Spinal cord (tissue), 9 donors: ENCODE measurements at regions not wholly inside any gene's neighbourhood (a gene's known extent, or its start where the extent isn't known, plus 50 kb on each side); places are given as distances from the start of the nearest gene placed in this dataset.

ENCODE experiments used
- DNase-seq, 6 donors: peaks; one replicate each; pipeline versions ENCODE4 v3.0.0 to v3.0.0-alpha.2; 2013 to 2015; ENCODE audit warnings: low spot score in 6 of 6, low read depth in 4 of 6
- H3K27ac ChIP-seq: one replicate; pipeline ENCODE4 v1.5.1; 2013; ENCODE audit warnings: low read depth, low read length, control low read depth
- H3K27me3 ChIP-seq: one replicate; pipeline ENCODE4 v1.6.1; 2013; ENCODE audit warnings: low read length; ENCODE audit not compliant: control insufficient read depth, insufficient read depth
- H3K36me3 ChIP-seq: one replicate; pipeline ENCODE4 v1.6.1; 2013; ENCODE audit warnings: low read length; ENCODE audit not compliant: control insufficient read depth, insufficient read depth
- H3K4me1 ChIP-seq: one replicate; pipeline ENCODE4 v1.6.1; 2013; ENCODE audit warnings: low read length; ENCODE audit not compliant: control insufficient read depth, insufficient read depth
- H3K4me3 ChIP-seq: one replicate; pipeline ENCODE4 v1.5.1; 2013; ENCODE audit warnings: low read depth, low read length, control low read depth
- H3K9me3 ChIP-seq: one replicate; pipeline ENCODE4 v1.6.1; 2013; ENCODE audit warnings: low read length; ENCODE audit not compliant: control insufficient read depth, insufficient read depth
- WGBS: methylation state at CpG from one replicate; pipeline ENCODE4 v1.1.5; 2013; ENCODE audit warnings: missing lambda C conversion rate; ENCODE audit not compliant: insufficient coverage; 5-methylcytosine and 5-hydroxymethylcytosine counted together
- donor health status: healthy.

GRCh38 chr15:98501192-98501591, 147.1 kb upstream of the IGF1R start:
- 67% methylated on average over 1 of the region's 1 CpG for WGBS
- Histone ChIP-seq H3K4me3 (no peak overlapping the region), H3K4me1 (no peaks in the 10 kb centered on the region), H3K27ac (no peak overlapping the region), H3K27me3 (no peaks in the 10 kb centered on the region), H3K36me3 (no peaks in the 10 kb centered on the region), H3K9me3 (peaks cover 5% of the 10 kb centered on the region)
- DNase-seq, result no peak

DNA sequence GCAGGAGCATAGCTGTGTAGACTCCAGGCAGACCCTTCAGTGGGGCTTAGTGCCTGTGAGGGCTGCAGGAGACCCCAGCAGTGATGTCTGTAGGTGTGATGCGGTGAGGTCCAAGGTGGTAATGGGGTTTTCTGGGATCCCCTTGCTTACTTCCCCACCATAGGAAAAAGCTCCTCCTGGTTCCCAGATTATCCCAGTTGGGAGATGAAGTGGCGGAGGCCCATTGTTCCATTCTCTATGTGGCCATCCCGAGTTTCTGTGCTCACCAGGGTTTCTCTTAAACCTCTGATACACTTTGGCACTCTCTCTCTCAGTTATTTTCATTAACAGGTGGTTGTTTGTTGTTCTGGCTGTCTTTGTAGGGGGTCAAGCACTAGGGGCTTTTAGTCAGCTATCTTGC, 146.7 kb upstream of the IGF1R start:
- no peaks in the 10 kb centered on the region for H3K36me3 ChIP-seq
- no peaks in the 10 kb centered on the region for H3K4me1 ChIP-seq
- H3K27me3 ChIP-seq, result no peaks in the 10 kb centered on the region
- H3K27ac ChIP-seq, result no peak overlapping the region
- no peak for DNase-seq
- WGBS, result no CpG with 5 or more reads among the region's 3 CpGs
- peaks cover 5% of the 10 kb centered on the region for H3K9me3 ChIP-seq
- H3K4me3 ChIP-seq, result no peak overlapping the region

DNA sequence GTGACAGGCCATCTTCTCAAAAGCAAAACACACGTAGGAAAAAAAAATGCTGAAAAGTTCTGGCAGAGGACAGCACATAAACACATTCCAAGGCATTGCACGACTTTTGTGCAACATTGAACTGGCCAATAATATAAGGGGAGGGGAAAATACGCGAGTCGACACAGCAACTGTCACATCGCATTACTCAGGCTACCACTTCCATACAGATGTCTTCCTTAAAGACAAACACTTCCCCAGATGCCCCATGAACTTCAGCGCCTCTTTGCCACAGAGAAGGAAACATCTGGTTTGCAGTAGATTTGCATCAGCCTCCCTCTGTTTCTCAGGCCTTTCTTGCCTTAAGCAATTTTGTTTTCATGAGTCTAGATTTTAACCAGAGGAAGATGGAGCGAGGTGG, 144.4 kb upstream of the IGF1R start:
- WGBS, result 71% methylated on average over 4 of the region's 8 CpGs
- Histone ChIP-seq H3K36me3 (no peaks in the 10 kb centered on the region), H3K4me1 (no peaks in the 10 kb centered on the region), H3K4me3 (no peak overlapping the region), H3K27me3 (no peaks in the 10 kb centered on the region), H3K27ac (no peak overlapping the region), H3K9me3 (peaks cover 5% of the 10 kb centered on the region)
- DNase-seq, result no peak

DNA sequence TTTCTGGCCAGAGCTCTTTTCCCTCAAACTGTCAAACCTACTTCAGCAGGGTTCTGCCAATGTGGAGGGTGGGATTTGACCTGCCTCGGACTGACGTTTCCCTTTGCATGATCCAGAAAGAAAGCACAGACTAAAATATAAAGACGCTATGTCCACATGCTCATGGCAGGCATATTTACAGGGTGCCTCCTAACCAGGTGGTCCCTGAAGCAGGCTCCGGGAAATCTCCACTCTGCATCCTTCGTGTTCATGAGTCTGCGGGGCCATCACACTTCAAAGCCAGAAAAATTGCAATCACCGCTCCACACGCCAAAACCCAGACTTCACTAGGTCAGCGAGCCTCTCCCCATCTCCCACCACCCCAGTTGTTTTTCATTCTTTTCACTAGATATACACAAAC, 143.3 kb upstream of the IGF1R start:
- no peak overlapping the region for H3K4me3 ChIP-seq
- no peak overlapping the region for H3K27ac ChIP-seq
- WGBS, result 89% methylated on average over 8 of the region's 9 CpGs
- no peaks in the 10 kb centered on the region for H3K27me3 ChIP-seq
- no peaks in the 10 kb centered on the region for H3K4me1 ChIP-seq
- peaks cover 3% of the 10 kb centered on the region for H3K9me3 ChIP-seq
- H3K36me3 ChIP-seq, result no peaks in the 10 kb centered on the region
- DNase-seq, result no peak

- H3K4me3 ChIP-seq, result no peak overlapping the region
- no peaks in the 10 kb centered on the region for H3K9me3 ChIP-seq
- H3K27ac ChIP-seq, result no peak overlapping the region
- 70% methylated on average over 6 of the region's 7 CpGs for WGBS
- DNase-seq, result peak in 1 of 6 donors; percentile 34
- H3K4me1 ChIP-seq, result no peaks in the 10 kb centered on the region
- no peaks in the 10 kb centered on the region for H3K36me3 ChIP-seq
- H3K27me3 ChIP-seq, result no peaks in the 10 kb centered on the region
These were observed 142.7 kb upstream of the IGF1R start for GRCh38 chr15:98505611-98506031.

GRCh38 chr15:98506172-98506571, 142.2 kb upstream of the IGF1R start:
- H3K4me3 ChIP-seq, result no peak overlapping the region
- H3K9me3 ChIP-seq, result no peaks in the 10 kb centered on the region
- DNase-seq, result no peak
- WGBS, result 89% methylated on average over 7 of the region's 7 CpGs
- H3K27ac ChIP-seq, result no peak overlapping the region
- H3K4me1 ChIP-seq, result no peaks in the 10 kb centered on the region
- no peaks in the 10 kb centered on the region for H3K36me3 ChIP-seq
- H3K27me3 ChIP-seq, result no peaks in the 10 kb centered on the region

- 57% methylated on average over 6 of the region's 7 CpGs for WGBS
- no peak overlapping the region for H3K27ac ChIP-seq
- no peaks in the 10 kb centered on the region for H3K9me3 ChIP-seq
- H3K36me3 ChIP-seq, result no peaks in the 10 kb centered on the region
- H3K27me3 ChIP-seq, result no peaks in the 10 kb centered on the region
- no peaks in the 10 kb centered on the region for H3K4me1 ChIP-seq
- H3K4me3 ChIP-seq, result no peak overlapping the region
- DNase-seq, result peak in 1 of 6 donors; percentile 57
These were observed 141.6 kb upstream of the IGF1R start for GRCh38 chr15:98506711-98507110.

GRCh38 chr15:98513428-98513986, 134.8 kb upstream of the IGF1R start:
- DNase-seq, result no peak
- Histone ChIP-seq H3K4me3 (no peak overlapping the region), H3K9me3 (no peaks in the 10 kb centered on the region), H3K36me3 (no peaks in the 10 kb centered on the region), H3K27ac (no peak overlapping the region), H3K4me1 (no peaks in the 10 kb centered on the region), H3K27me3 (no peaks in the 10 kb centered on the region)
- 61% methylated on average over 3 of the region's 7 CpGs for WGBS

DNA sequence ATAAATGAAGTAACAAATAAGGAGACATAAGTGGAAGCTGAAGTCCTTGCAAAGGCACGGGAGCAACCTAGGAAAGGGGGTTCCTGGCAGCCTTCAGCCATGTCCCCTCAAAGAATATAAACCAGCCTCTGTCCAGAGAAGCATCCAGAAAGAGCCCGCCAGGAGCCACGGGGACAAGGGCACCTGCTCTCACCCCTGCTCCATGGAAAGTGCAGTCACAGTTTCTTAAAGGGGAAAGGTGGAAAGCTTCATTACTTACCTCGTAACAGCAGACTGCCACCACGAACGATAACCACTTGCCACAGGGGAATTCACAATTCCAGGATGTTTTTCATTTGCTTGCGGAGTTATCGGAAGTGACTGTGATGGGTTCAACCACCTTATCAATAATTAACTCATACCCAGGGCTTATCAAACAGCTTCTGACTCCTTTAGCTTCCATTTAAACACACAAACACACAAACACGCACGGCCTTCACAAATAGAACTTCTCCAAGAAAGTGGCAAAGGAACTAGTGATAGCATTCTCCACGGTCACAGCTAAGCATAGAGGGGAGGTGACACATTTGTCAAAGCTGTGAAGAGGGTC, 134.2 kb upstream of the IGF1R start:
- Histone ChIP-seq H3K4me3 (no peak overlapping the region), H3K4me1 (no peaks in the 10 kb centered on the region), H3K27ac (no peak overlapping the region), H3K36me3 (no peaks in the 10 kb centered on the region), H3K27me3 (no peaks in the 10 kb centered on the region), H3K9me3 (no peaks in the 10 kb centered on the region)
- no peak for DNase-seq
- WGBS, result 96% methylated on average over 3 of the region's 11 CpGs

DNA sequence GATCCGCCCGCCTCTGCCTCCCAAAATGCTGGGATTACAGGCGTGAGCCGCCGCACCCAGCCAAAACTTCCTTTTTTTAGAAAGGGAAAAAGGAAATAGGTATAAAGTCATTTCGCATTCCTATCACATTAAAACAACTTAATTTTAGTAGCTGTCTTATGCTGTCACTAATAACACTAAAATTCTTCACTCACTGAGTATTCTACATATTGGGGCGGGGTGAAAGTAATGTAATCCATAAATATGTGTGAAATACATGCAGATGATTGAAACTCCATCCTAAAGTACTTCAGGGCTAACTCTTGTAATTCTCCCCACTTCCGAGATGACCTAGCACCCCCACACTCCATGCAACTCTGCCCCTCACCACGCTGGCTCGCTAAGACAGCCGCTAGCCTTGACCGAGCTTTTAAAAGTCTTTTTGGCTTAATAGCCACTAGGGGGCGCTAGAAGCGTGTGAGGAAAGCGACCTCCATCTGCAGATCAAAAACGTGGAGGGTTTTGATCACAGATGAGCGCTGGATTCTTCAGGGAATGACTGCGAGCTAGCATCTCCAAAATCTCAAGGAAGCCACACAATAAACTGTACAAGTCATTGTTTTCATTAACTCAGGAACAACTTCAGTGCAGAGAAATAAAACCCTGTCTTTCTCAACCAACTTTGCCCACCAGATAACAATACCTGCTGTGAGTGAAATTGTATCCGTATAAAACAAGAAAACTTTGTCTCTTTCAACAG, 129.3 kb upstream of the IGF1R start:
- Histone ChIP-seq H3K27me3 (no peaks in the 10 kb centered on the region), H3K9me3 (no peaks in the 10 kb centered on the region), H3K4me1 (peaks cover 5% of the 10 kb centered on the region), H3K4me3 (no peak overlapping the region), H3K36me3 (no peaks in the 10 kb centered on the region), H3K27ac (no peak overlapping the region)
- WGBS, result 0% methylated on average over 10 of the region's 19 CpGs
- peak; percentile 53 to 96 (median 77) for DNase-seq
